Mammary epithelial cell (primary cell): ENCODE measurements at regions not wholly inside any gene's neighbourhood (a gene's known extent, or its start where the extent isn't known, plus 50 kb on each side); places are given as distances from the start of the nearest gene placed in this dataset.
"Not testable (repeated sequence)": the region's sequence is repeated elsewhere in the genome, so short reads cannot be mapped to it uniquely, and the experiment has no call there.

Experiments used
- EZH2 ChIP-seq: IDR thresholded peaks from 2 replicates; pipeline ENCODE4 v1.6.1; 2012; ENCODE audit warnings: low read length, inconsistent platforms, borderline replicate concordance
- TF ChIP-seq, protein P1 (sequence below), 2 donors: IDR thresholded peaks in 1 of 2; conservative IDR thresholded peaks in 1 of 2; 2 replicates each; pipeline ENCODE4 v1.5.1; 2011 to 2012; ENCODE audit warnings: inconsistent platforms in 2 of 2, low read length in 2 of 2, mild to moderate bottlenecking in 2 of 2, control low read depth in 1 of 2, low read depth in 1 of 2; ENCODE audit not compliant: insufficient read depth in 1 of 2; ENCODE audit errors: extremely low read depth in 1 of 2

DNA sequence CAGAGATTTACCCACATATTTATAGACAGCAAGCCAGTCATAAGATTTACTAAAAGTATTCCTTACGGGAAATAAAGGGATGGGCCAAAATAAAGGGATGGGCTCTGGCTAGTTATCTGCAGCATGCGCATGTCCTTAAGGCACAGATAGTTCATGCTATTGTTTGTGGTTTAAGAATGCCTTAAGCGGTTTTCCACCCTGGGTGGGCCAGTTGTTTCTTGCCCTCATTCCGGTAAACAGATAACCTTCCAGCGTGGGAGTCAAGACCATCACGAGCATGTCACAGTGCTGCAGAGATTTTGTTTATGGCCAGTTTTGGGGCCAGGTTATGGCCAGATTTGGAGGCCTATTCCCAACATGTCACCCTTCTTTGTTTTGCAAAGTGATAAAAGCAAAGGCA, 1046.2 kb downstream of the STPG2 start:
- TF ChIP-seq, protein P1, sequence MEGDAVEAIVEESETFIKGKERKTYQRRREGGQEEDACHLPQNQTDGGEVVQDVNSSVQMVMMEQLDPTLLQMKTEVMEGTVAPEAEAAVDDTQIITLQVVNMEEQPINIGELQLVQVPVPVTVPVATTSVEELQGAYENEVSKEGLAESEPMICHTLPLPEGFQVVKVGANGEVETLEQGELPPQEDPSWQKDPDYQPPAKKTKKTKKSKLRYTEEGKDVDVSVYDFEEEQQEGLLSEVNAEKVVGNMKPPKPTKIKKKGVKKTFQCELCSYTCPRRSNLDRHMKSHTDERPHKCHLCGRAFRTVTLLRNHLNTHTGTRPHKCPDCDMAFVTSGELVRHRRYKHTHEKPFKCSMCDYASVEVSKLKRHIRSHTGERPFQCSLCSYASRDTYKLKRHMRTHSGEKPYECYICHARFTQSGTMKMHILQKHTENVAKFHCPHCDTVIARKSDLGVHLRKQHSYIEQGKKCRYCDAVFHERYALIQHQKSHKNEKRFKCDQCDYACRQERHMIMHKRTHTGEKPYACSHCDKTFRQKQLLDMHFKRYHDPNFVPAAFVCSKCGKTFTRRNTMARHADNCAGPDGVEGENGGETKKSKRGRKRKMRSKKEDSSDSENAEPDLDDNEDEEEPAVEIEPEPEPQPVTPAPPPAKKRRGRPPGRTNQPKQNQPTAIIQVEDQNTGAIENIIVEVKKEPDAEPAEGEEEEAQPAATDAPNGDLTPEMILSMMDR (conservative IDR thresholded peaks at IDR 0.05 in 1 of 2, IDR thresholded peaks at IDR 0.05 in 1 of 2; ENCODE audit: extremely low read depth in 1 of 2, insufficient read depth in 1 of 2, low read depth in 1 of 2, low read length in 2 of 2) = not testable (repeated sequence)
- not testable (repeated sequence) for TF ChIP-seq EZH2
